Choroid plexus epithelial cell (primary cell): ENCODE measurements at regions not wholly inside any gene's neighbourhood (a gene's known extent, or its start where the extent isn't known, plus 50 kb on each side); places are given as distances from the start of the nearest gene placed in this dataset.

Source experiments
- DNase-seq: peaks from one replicate; pipeline ENCODE4 v3.0.0-alpha.2; 2010; ENCODE audit warnings: low read depth
- H3K4me3 ChIP-seq: 2 replicates; pipeline ENCODE4 v1.5.1; 2011; ENCODE audit warnings: low read depth, mild to moderate bottlenecking, control low read depth, low read length, moderate library complexity
- TF ChIP-seq, protein P1 (sequence below): conservative IDR thresholded peaks from 2 replicates; pipeline ENCODE4 v1.5.1; 2011; ENCODE audit warnings: low read depth, mild to moderate bottlenecking, control low read depth, inconsistent platforms, low read length, moderate library complexity

DNA sequence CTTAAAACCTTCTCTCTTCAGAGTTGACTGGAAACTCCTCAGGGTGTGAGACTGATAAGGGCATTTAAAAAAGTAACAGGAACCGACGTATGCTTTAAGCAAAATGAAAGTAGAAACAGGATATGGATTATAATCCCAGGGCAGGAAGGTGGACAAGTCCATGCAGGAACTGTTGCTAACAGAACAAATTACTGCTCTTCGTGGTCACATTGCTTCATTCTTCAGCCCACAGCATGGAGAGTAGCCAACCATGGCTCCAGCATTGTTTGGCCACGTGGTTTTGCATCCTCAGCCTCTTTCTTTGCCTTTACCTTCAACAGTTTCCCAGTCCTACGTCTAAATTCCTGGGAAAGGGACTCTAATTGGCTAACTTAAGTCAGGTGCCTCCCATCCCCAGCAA lies 563.1 kb upstream of the ISX start:
- no peak overlapping the region for H3K4me3 ChIP-seq
- no peak for DNase-seq
- TF ChIP-seq, protein P1, sequence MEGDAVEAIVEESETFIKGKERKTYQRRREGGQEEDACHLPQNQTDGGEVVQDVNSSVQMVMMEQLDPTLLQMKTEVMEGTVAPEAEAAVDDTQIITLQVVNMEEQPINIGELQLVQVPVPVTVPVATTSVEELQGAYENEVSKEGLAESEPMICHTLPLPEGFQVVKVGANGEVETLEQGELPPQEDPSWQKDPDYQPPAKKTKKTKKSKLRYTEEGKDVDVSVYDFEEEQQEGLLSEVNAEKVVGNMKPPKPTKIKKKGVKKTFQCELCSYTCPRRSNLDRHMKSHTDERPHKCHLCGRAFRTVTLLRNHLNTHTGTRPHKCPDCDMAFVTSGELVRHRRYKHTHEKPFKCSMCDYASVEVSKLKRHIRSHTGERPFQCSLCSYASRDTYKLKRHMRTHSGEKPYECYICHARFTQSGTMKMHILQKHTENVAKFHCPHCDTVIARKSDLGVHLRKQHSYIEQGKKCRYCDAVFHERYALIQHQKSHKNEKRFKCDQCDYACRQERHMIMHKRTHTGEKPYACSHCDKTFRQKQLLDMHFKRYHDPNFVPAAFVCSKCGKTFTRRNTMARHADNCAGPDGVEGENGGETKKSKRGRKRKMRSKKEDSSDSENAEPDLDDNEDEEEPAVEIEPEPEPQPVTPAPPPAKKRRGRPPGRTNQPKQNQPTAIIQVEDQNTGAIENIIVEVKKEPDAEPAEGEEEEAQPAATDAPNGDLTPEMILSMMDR = no peak

DNA sequence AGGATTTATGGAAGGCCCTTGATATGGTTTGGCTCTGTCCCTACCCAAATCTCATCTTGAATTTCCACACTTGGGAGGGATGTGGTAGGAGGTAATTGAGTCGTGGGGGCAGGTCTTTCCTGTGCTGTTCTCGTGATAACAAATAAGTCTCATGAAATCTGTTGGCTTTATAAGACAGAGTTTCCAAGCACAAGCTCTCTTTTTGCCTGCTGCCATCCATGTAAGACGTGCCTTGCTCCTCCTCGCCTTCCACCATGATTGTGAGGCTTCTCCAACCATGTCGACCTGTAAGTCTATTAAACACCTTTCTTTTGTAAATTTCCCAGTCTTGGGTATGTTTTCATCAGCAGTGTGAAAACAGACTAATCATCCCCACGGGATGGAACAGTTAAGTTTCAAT lies 557.2 kb upstream of the ISX start:
- DNase-seq = no peak
- H3K4me3 ChIP-seq = no peak overlapping the region
- TF ChIP-seq, protein P1 = no peak

DNA sequence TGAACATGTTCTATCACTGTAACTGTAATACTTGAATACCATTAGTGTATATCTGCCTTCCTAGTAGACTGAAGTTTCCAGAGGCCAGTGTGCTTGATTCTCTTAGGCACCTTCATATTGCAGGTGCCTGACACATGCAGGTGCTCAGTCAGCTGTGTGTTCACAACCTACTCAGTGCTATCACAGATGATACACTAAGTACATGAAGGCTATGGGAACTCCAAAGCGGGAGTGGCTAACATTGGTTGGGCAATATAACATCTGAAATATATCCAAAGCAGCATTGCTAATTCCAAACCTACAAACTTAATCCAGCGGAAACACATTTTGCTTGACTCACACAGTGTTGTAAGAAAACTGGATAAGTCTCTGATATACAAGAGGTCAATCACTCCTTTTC lies 539.3 kb upstream of the ISX start:
- no peak for DNase-seq
- H3K4me3 ChIP-seq = no peak overlapping the region
- TF ChIP-seq, protein P1 = no peak

DNA sequence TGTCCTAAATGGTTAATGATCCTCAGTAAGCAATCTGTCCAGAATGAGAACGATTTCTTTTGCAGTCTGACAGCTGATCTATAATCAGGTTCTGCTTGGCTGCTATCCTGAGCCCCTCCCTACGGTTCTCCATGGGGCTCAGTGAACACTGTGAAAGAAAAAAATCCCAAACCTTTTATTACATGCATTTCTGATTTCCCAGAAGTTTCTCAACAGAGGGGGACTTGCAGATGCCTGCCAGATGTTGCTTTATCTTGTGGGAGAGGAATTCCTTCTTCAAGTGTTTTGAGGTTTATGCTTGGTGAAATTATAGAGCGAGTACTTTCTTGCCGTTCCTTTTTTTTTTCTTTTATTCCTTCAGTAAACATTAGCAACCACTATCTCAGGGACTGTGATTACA lies 531.9 kb upstream of the ISX start:
- TF ChIP-seq, protein P1 = no peak
- no peak for DNase-seq
- H3K4me3 ChIP-seq = no peak overlapping the region

DNA sequence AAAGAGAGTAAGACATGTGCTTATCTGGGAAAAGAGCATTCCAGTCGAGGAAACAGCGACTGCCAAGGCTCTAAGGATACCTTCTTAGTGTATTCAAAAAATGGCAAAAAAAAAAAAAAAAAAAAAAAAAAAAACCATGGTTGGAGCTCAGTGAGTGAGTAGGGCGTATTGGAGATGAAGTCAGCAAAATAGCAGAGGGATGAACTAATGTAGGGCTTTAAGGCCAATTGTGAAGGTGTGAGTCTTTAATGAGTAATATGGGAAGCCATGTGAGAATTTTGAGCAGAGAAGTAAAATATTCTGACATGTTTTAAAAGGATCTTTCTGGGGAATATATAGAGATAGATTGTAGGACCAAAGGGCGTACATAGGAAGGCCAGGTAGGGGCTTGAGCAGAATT lies 498.6 kb upstream of the ISX start:
- DNase-seq = no peak
- no peak overlapping the region for H3K4me3 ChIP-seq
- TF ChIP-seq, protein P1 = no peak

DNA sequence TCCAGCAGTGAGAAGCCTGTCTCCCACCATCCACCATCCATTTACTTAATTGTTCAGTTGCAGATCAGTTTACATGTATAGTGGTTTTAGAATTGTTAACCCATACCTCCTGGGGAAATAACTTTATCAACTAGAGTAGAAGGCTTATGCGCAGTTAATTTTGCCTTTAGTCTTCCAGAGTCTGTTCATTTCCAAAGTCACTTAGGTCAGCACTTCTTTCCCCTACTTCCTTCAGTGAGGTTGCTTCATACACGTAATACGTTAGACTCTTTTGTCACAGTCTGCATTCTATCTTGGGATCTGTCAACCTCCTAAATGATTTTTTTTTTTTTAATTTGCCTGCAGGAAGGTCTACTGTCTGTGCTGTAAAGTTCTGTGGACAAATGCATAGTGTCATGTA lies 495.6 kb upstream of the ISX start:
- DNase-seq = no peak
- TF ChIP-seq, protein P1 = no peak
- no peak overlapping the region for H3K4me3 ChIP-seq

DNA sequence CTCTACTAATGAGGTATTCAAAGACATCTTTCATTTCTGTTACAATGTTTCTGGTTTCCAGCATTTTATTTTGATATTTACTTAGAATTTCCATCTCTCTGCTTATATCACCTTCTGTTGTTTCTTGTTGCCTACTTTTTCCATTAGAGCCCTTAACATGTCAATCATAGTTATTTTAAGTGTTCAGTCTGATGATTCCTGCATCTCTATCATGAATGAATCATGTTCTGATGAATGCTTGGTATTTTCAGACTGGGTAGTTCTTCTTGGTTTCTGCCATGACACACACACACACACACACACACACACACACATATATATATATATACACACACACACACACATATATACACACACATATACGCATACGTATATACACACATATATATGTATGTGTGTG lies 486.4 kb upstream of the ISX start:
- TF ChIP-seq, protein P1 = no peak
- H3K4me3 ChIP-seq = no peak overlapping the region
- no peak for DNase-seq
